GM18505 (cell line): ENCODE measurements at regions not wholly inside any gene's neighbourhood (a gene's known extent, or its start where the extent isn't known, plus 50 kb on each side); places are given as distances from the start of the nearest gene placed in this dataset.
A peak's percentile ranks its signal among the peaks of the same experiment; 100 is the strongest.
"Not testable (repeated sequence)": the region's sequence is repeated elsewhere in the genome, so short reads cannot be mapped to it uniquely, and the experiment has no call there.

Experiments
- ATAC-seq: cut with Tn5 transposase; IDR thresholded peaks from one replicate; pipeline ENCODE4 v1.9.1; 2021; ENCODE audit not compliant: unreplicated experiment
- POLR2A ChIP-seq: IDR thresholded peaks from 4 replicates; pipeline ENCODE4 v1.6.1; 2011; ENCODE audit warnings: borderline replicate concordance; ENCODE audit not compliant: insufficient read depth, insufficient read length; ENCODE audit errors: extremely low read depth

GRCh38 chr4:86493460-86493859 lies 100.7 kb upstream of the PTPN13 start:
- TF ChIP-seq POLR2A = no peak
- no peak for ATAC-seq

GRCh38 chr4:86496094-86497080 lies 97.7 kb upstream of the PTPN13 start:
- TF ChIP-seq POLR2A = no peak
- no peak for ATAC-seq

GRCh38 chr4:86497131-86497530 lies 97.0 kb upstream of the PTPN13 start:
- TF ChIP-seq POLR2A = no peak
- no peak for ATAC-seq

GRCh38 chr4:86497980-86498862 lies 95.9 kb upstream of the PTPN13 start:
- no peak for TF ChIP-seq POLR2A
- ATAC-seq = peak; percentile 75

GRCh38 chr4:86498863-86499166 lies 95.3 kb upstream of the PTPN13 start:
- no peak for ATAC-seq
- TF ChIP-seq POLR2A = no peak

GRCh38 chr4:86500527-86500926 lies 93.6 kb upstream of the PTPN13 start:
- TF ChIP-seq POLR2A = no peak
- ATAC-seq = no peak

GRCh38 chr4:86502081-86502480 lies 92.0 kb upstream of the PTPN13 start:
- ATAC-seq = no peak
- TF ChIP-seq POLR2A = no peak

- ATAC-seq = no peak
- no peak for TF ChIP-seq POLR2A
Measured at GRCh38 chr4:86506591-86506990, 87.5 kb upstream of the PTPN13 start.

- TF ChIP-seq POLR2A = no peak
- ATAC-seq = no peak
Measured at GRCh38 chr4:86508436-86508835, 85.7 kb upstream of the PTPN13 start.

GRCh38 chr4:86511590-86511989 lies 82.5 kb upstream of the PTPN13 start:
- no peak for ATAC-seq
- no peak for TF ChIP-seq POLR2A

- ATAC-seq = no peak
- TF ChIP-seq POLR2A = no peak
Measured at GRCh38 chr4:86512631-86513030, 81.5 kb upstream of the PTPN13 start.

- not testable (repeated sequence) for ATAC-seq
Measured at GRCh38 chr4:86515963-86516362, 78.2 kb upstream of the PTPN13 start.

GRCh38 chr4:86521373-86521969 lies 72.6 kb upstream of the PTPN13 start:
- no peak for ATAC-seq
- no peak for TF ChIP-seq POLR2A
